Keratinocyte (primary cell): ENCODE measurements at regions not wholly inside any gene's neighbourhood (a gene's known extent, or its start where the extent isn't known, plus 50 kb on each side); places are given as distances from the start of the nearest gene placed in this dataset.

Experiments
- DNase-seq: peaks from one replicate; pipeline ENCODE4 v3.0.0-alpha.2; 2011; ENCODE audit warnings: low read depth, missing footprints, low spot score
- FAIRE-seq: peaks from 2 replicates; lab custom pipeline; 2011; peaks lifted over from hg19 to GRCh38; lab: Jason Lieb, UNC
- H2AFZ ChIP-seq: 2 replicates; pipeline ENCODE4 v1.6.0; 2012; ENCODE audit warnings: low read length, control low read depth, inconsistent platforms; ENCODE audit not compliant: control insufficient read depth
- H3K27ac ChIP-seq: 2 replicates; pipeline ENCODE4 v1.5.1; 2011; ENCODE audit warnings: low read length; ENCODE audit not compliant: control insufficient read depth, insufficient read depth
- H3K27me3 ChIP-seq: 3 replicates; pipeline ENCODE4 v1.6.0; 2011; ENCODE audit warnings: low read length; ENCODE audit not compliant: control insufficient read depth, insufficient read depth; ENCODE audit errors: extremely low read depth
- H3K36me3 ChIP-seq, 2 experiments: 2 replicates in 1 of 2; 3 replicates in 1 of 2; pipeline ENCODE4 v1.5.1; 2011; ENCODE audit warnings: low read length in 2 of 2, mild to moderate bottlenecking in 1 of 2; ENCODE audit not compliant: control insufficient read depth in 2 of 2, insufficient read depth in 2 of 2; ENCODE audit errors: extremely low read depth in 1 of 2
- H3K4me1 ChIP-seq: 3 replicates; pipeline ENCODE4 v1.5.1; 2011; ENCODE audit warnings: low read length; ENCODE audit not compliant: control insufficient read depth, insufficient read depth; ENCODE audit errors: extremely low read depth
- H3K4me2 ChIP-seq: 3 replicates; pipeline ENCODE4 v1.6.0; 2011; ENCODE audit warnings: low read depth, low read length; ENCODE audit not compliant: control insufficient read depth, insufficient read depth; ENCODE audit errors: extremely low read depth
- H3K4me3 ChIP-seq, 3 experiments: fragments of 200-600 bp in 1 of 3; sonication (generic) in 1 of 3; 2 replicates in 2 of 3; 3 replicates in 1 of 3; pipeline ENCODE4 v1.5.1; 2011 to 2016; ENCODE audit warnings: low read length in 3 of 3, mild to moderate bottlenecking in 3 of 3, control low read depth in 2 of 3, inconsistent platforms in 1 of 3, low read depth in 1 of 3, mixed read lengths in 1 of 3, mixed run types in 1 of 3, moderate library complexity in 1 of 3; ENCODE audit not compliant: control insufficient read depth in 2 of 3, insufficient read depth in 2 of 3; ENCODE audit errors: extremely low read depth in 1 of 3
- H3K79me2 ChIP-seq: 2 replicates; pipeline ENCODE4 v1.6.0; 2012; ENCODE audit warnings: low read length; ENCODE audit not compliant: control insufficient read depth, insufficient read depth
- H3K9ac ChIP-seq: 3 replicates; pipeline ENCODE4 v1.6.0; 2011; ENCODE audit warnings: low read length; ENCODE audit not compliant: control insufficient read depth, insufficient read depth; ENCODE audit errors: extremely low read depth
- H3K9me1 ChIP-seq: 3 replicates; pipeline ENCODE4 v1.6.0; 2011; ENCODE audit warnings: low read length; ENCODE audit not compliant: control insufficient read depth, insufficient read depth; ENCODE audit errors: extremely low read depth
- H3K9me3 ChIP-seq: 2 replicates; pipeline ENCODE4 v1.5.1; 2012; ENCODE audit warnings: low read depth, low read length; ENCODE audit not compliant: control insufficient read depth
- H4K20me1 ChIP-seq: 3 replicates; pipeline ENCODE4 v1.6.0; 2011; ENCODE audit warnings: low read length; ENCODE audit not compliant: control insufficient read depth, insufficient read depth; ENCODE audit errors: extremely low read depth
- EZH2 ChIP-seq: IDR thresholded peaks from one replicate; pipeline ENCODE4 v1.6.1; 2012; ENCODE audit warnings: inconsistent platforms, mild to moderate bottlenecking, low read length, moderate library complexity
- dilution Hi-C: fragments of 300-500 bp; cut with MboI; formaldehyde crosslinking; loops from one replicate; pipeline ENCODE4 v1.7.0; 2020; ENCODE audit warnings: low sequenced_read_pairs; ENCODE audit not compliant: extremely low pct_ligation_motif_present
- TF ChIP-seq, protein P1 (sequence below), 3 experiments: IDR thresholded peaks in 1 of 3; conservative IDR thresholded peaks in 1 of 3; optimal IDR thresholded peaks in 1 of 3; 2 replicates in 2 of 3; 3 replicates in 1 of 3; pipeline versions ENCODE3 to v1.5.1; 2011; ENCODE audit warnings: low read length in 3 of 3, mild to moderate bottlenecking in 3 of 3, moderate library complexity in 2 of 3, control low read depth in 1 of 3, inconsistent platforms in 1 of 3; ENCODE audit not compliant: insufficient read depth in 2 of 3; ENCODE audit errors: extremely low read depth in 1 of 3

DNA sequence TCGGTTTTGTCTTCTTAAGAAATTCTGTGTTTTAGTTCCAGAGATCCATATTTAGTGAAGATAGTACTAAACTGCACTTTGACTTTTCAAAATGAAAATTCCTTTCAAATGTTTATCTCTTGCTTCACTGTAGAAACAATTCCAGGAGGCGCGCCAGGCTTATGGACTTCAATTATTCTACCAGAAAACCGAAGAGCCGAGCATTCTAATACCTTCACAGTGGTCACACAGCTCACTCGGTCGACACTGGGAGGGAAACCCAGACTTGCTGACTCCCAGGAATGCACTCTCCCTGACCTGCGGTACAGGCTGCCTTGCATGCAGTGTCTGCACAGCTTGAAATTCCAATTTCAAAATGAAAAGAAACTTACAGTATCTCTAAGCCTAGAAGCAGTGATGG lies 119.9 kb upstream of the PIEZO2 start:
- Histone ChIP-seq H3K36me3 (no peaks in the 10 kb centered on the region), H3K4me2 (no peak overlapping the region), H3K9ac (no peak overlapping the region), H4K20me1 (no peaks in the 10 kb centered on the region), H3K9me1 (no peaks in the 10 kb centered on the region), H2AFZ (no peak overlapping the region), H3K79me2 (no peaks in the 10 kb centered on the region), H3K4me1 (no peaks in the 10 kb centered on the region), H3K9me3 (no peaks in the 10 kb centered on the region), H3K4me3 (no peak overlapping the region), H3K27me3 (no peaks in the 10 kb centered on the region), H3K27ac (no peak overlapping the region)
- dilution Hi-C loops: no loop called here
- DNase-seq (no peak), FAIRE-seq (no peak)
- TF ChIP-seq, protein P1, sequence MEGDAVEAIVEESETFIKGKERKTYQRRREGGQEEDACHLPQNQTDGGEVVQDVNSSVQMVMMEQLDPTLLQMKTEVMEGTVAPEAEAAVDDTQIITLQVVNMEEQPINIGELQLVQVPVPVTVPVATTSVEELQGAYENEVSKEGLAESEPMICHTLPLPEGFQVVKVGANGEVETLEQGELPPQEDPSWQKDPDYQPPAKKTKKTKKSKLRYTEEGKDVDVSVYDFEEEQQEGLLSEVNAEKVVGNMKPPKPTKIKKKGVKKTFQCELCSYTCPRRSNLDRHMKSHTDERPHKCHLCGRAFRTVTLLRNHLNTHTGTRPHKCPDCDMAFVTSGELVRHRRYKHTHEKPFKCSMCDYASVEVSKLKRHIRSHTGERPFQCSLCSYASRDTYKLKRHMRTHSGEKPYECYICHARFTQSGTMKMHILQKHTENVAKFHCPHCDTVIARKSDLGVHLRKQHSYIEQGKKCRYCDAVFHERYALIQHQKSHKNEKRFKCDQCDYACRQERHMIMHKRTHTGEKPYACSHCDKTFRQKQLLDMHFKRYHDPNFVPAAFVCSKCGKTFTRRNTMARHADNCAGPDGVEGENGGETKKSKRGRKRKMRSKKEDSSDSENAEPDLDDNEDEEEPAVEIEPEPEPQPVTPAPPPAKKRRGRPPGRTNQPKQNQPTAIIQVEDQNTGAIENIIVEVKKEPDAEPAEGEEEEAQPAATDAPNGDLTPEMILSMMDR (optimal IDR thresholded peaks at IDR 0.05 in 1 of 3, IDR thresholded peaks at IDR 0.05 in 1 of 3, conservative IDR thresholded peaks at IDR 0.05 in 1 of 3; ENCODE audit: extremely low read depth in 1 of 3, insufficient read depth in 2 of 3, low read length in 3 of 3): no peak
- TF ChIP-seq EZH2: no peak

DNA sequence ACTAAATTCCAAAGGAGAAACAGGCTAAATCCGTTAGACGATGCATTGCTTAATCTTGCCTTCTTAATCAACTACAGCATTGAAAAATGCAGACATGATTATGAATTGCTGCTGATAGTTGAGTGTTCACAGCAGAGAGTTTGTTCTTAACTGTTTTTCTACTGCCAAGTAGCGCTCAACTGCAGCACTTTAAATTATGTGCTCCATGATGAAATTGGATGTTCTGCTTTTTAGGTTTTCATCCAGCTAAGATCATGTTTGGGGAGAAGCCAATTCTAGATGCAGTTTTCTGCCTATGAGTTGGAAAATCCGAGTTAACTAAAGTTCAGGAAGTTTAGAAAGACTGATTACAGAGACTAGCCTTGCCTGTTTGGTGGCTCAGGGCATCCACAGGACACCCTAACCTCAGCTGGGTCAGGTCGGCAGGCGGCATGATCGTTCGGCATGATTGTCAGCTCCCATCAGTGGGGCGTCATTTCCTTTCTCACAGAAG lies 119.4 kb upstream of the PIEZO2 start:
- no peak overlapping the region for H2AFZ ChIP-seq
- H3K4me3 ChIP-seq: no peak overlapping the region
- dilution Hi-C loops: no loop called here
- FAIRE-seq (no peak), DNase-seq (no peak)
- TF ChIP-seq EZH2: no peak
- TF ChIP-seq, protein P1 (optimal IDR thresholded peaks at IDR 0.05 in 1 of 3, IDR thresholded peaks at IDR 0.05 in 1 of 3, conservative IDR thresholded peaks at IDR 0.05 in 1 of 3; ENCODE audit: extremely low read depth in 1 of 3, insufficient read depth in 2 of 3, low read length in 3 of 3): no peak
- no peaks in the 10 kb centered on the region for H4K20me1 ChIP-seq
- H3K27me3 ChIP-seq: no peaks in the 10 kb centered on the region
- H3K9ac ChIP-seq: no peak overlapping the region
- no peaks in the 10 kb centered on the region for H3K36me3 ChIP-seq
- no peaks in the 10 kb centered on the region for H3K4me1 ChIP-seq
- H3K27ac ChIP-seq: no peak overlapping the region
- no peaks in the 10 kb centered on the region for H3K79me2 ChIP-seq
- no peaks in the 10 kb centered on the region for H3K9me1 ChIP-seq
- no peak overlapping the region for H3K4me2 ChIP-seq
- H3K9me3 ChIP-seq: no peaks in the 10 kb centered on the region
